Neural progenitor cell (in vitro differentiated cells): ENCODE measurements at regions not wholly inside any gene's neighbourhood (a gene's known extent, or its start where the extent isn't known, plus 50 kb on each side); places are given as distances from the start of the nearest gene placed in this dataset.

Experiments
- DNase-seq: peaks from one replicate; pipeline ENCODE4 v3.0.0-alpha.2; 2016; ENCODE audit warnings: low spot score
- H2AFZ ChIP-seq: fragments of 200-600 bp; sonication (generic); replicated peaks from 2 replicates; pipeline ENCODE4 v1.6.1; 2016; ENCODE audit warnings: antibody characterized with exemption
- H3F3A ChIP-seq: fragments of 200-600 bp; sonication (generic); 2 replicates; pipeline ENCODE4 v1.6.1; 2016; ENCODE audit warnings: antibody characterized with exemption, low read depth
- H3K27ac ChIP-seq: fragments of 200-600 bp; sonication (generic); 2 replicates; pipeline ENCODE4 v1.5.1; 2016; ENCODE audit warnings: mild to moderate bottlenecking
- H3K27me3 ChIP-seq: fragments of 200-600 bp; sonication (generic); 2 replicates; pipeline ENCODE4 v1.6.1; 2016; ENCODE audit warnings: mild to moderate bottlenecking, moderate library complexity
- H3K36me3 ChIP-seq: fragments of 200-600 bp; sonication (generic); 2 replicates; pipeline ENCODE4 v1.5.1; 2016
- H3K4me1 ChIP-seq: fragments of 200-600 bp; sonication (generic); 2 replicates; pipeline ENCODE4 v1.6.1; 2016; ENCODE audit warnings: mixed run types
- H3K4me2 ChIP-seq: fragments of 200-600 bp; sonication (generic); 2 replicates; pipeline ENCODE4 v1.6.1; 2016
- H3K4me3 ChIP-seq: fragments of 200-600 bp; sonication (generic); 2 replicates; pipeline ENCODE4 v1.5.1; 2016
- H3K79me2 ChIP-seq: fragments of 200-600 bp; sonication (generic); 2 replicates; pipeline ENCODE4 v1.6.1; 2016; ENCODE audit warnings: low read depth
- H3K9ac ChIP-seq: fragments of 200-600 bp; sonication (generic); 2 replicates; pipeline ENCODE4 v1.6.1; 2016
- H3K9me3 ChIP-seq: fragments of 200-600 bp; sonication (generic); 2 replicates; pipeline ENCODE4 v1.5.1; 2016; ENCODE audit warnings: low read depth
- H4K20me1 ChIP-seq: fragments of 200-600 bp; sonication (generic); 2 replicates; pipeline ENCODE4 v1.6.1; 2016; ENCODE audit warnings: low read depth
- H3K27ac Mint-ChIP-seq: 3 replicates; pipeline ENCODE4 v1.8.0; 2021; ENCODE audit warnings: mixed read lengths
- H3K27me3 Mint-ChIP-seq: 2 replicates; pipeline ENCODE4 v1.8.0; 2022; ENCODE audit warnings: low read depth, mild to moderate bottlenecking, inconsistent platforms, moderate library complexity, mixed read lengths; ENCODE audit not compliant: insufficient read depth
- H3K36me3 Mint-ChIP-seq: 3 replicates; pipeline ENCODE4 v1.8.0; 2021; ENCODE audit warnings: mixed read lengths
- H3K4me1 Mint-ChIP-seq: 3 replicates; pipeline ENCODE4 v1.8.0; 2021; ENCODE audit warnings: mixed read lengths
- H3K4me3 Mint-ChIP-seq: 3 replicates; pipeline ENCODE4 v1.8.0; 2021; ENCODE audit warnings: mild to moderate bottlenecking, moderate library complexity, mixed read lengths
- H3K9me3 Mint-ChIP-seq: 3 replicates; pipeline ENCODE4 v1.8.0; 2020; ENCODE audit warnings: mixed read lengths
- CTCF ChIP-seq: fragments of 200-600 bp; sonication (generic); IDR thresholded peaks from 2 replicates; pipeline ENCODE4 v1.5.1; 2017; ENCODE audit warnings: antibody characterized with exemption, mild to moderate bottlenecking
- EZH2 ChIP-seq: fragments of 200-600 bp; sonication (generic); IDR thresholded peaks from 2 replicates; pipeline ENCODE4 v1.6.1; 2017; ENCODE audit warnings: antibody characterized with exemption, mild to moderate bottlenecking, moderate library complexity
- EZH2phosphoT487 ChIP-seq: fragments of 200-600 bp; sonication (generic); IDR thresholded peaks from 2 replicates; pipeline ENCODE4 v1.6.1; 2017; ENCODE audit warnings: antibody characterized with exemption

GRCh38 chr13:47038188-47038587 lies 141.3 kb upstream of the HTR2A start:
- no peaks in the 10 kb centered on the region for H3K36me3 ChIP-seq
- no peak overlapping the region for H3K4me3 ChIP-seq
- DNase-seq: peak; percentile 13
- Mint-ChIP-seq H3K4me1 (peaks cover 3% of the 10 kb centered on the region), H3K4me3 (no peak overlapping the region), H3K9me3 (no peaks in the 10 kb centered on the region), H3K36me3 (no peaks in the 10 kb centered on the region), H3K27me3 (no peaks in the 10 kb centered on the region), H3K27ac (no peak overlapping the region)
- H3K27ac ChIP-seq: no peak overlapping the region
- H4K20me1 ChIP-seq: no peaks in the 10 kb centered on the region
- no peak overlapping the region for H3K9ac ChIP-seq
- H3K9me3 ChIP-seq: no peaks in the 10 kb centered on the region
- H2AFZ ChIP-seq: no peak overlapping the region
- no peak overlapping the region for H3K4me2 ChIP-seq
- H3F3A ChIP-seq: no peaks in the 10 kb centered on the region
- H3K4me1 ChIP-seq: peaks cover 26% of the 10 kb centered on the region
- H3K27me3 ChIP-seq: no peaks in the 10 kb centered on the region
- no peak for TF ChIP-seq CTCF
- TF ChIP-seq EZH2phosphoT487: no peak
- no peak for TF ChIP-seq EZH2
- H3K79me2 ChIP-seq: no peaks in the 10 kb centered on the region

GRCh38 chr13:47036294-47037008 lies 139.6 kb upstream of the HTR2A start:
- Histone ChIP-seq H3K9ac (no peak overlapping the region), H3K27ac (no peak overlapping the region), H3F3A (no peaks in the 10 kb centered on the region), H3K27me3 (no peaks in the 10 kb centered on the region), H2AFZ (peak overlapping the region; percentile 78), H3K36me3 (no peaks in the 10 kb centered on the region), H3K4me3 (no peak overlapping the region), H3K4me2 (no peak overlapping the region), H4K20me1 (no peaks in the 10 kb centered on the region), H3K4me1 (peaks cover 26% of the 10 kb centered on the region), H3K79me2 (no peaks in the 10 kb centered on the region), H3K9me3 (no peaks in the 10 kb centered on the region)
- no peak overlapping the region for H3K27ac Mint-ChIP-seq
- TF ChIP-seq CTCF (no peak), EZH2phosphoT487 (no peak), EZH2 (no peak)
- H3K4me1 Mint-ChIP-seq: peaks cover 3% of the 10 kb centered on the region
- H3K27me3 Mint-ChIP-seq: no peaks in the 10 kb centered on the region
- DNase-seq: peak; percentile 2
- no peaks in the 10 kb centered on the region for H3K36me3 Mint-ChIP-seq
- no peaks in the 10 kb centered on the region for H3K9me3 Mint-ChIP-seq
- no peak overlapping the region for H3K4me3 Mint-ChIP-seq

GRCh38 chr13:47033216-47033615 lies 136.4 kb upstream of the HTR2A start:
- no peak for DNase-seq
- Mint-ChIP-seq H3K27me3 (no peaks in the 10 kb centered on the region), H3K4me3 (no peak overlapping the region), H3K27ac (no peak overlapping the region), H3K36me3 (no peaks in the 10 kb centered on the region), H3K9me3 (no peaks in the 10 kb centered on the region), H3K4me1 (no peaks in the 10 kb centered on the region)
- Histone ChIP-seq H3K27me3 (no peaks in the 10 kb centered on the region), H3F3A (no peaks in the 10 kb centered on the region), H4K20me1 (no peaks in the 10 kb centered on the region), H3K9me3 (no peaks in the 10 kb centered on the region), H3K4me2 (no peak overlapping the region), H3K27ac (no peak overlapping the region), H3K4me1 (peaks cover 23% of the 10 kb centered on the region), H3K9ac (no peak overlapping the region), H3K4me3 (no peak overlapping the region), H3K36me3 (no peaks in the 10 kb centered on the region), H3K79me2 (no peaks in the 10 kb centered on the region), H2AFZ (no peak overlapping the region)
- TF ChIP-seq EZH2 (no peak), CTCF (no peak), EZH2phosphoT487 (no peak)
